Gastrocnemius medialis (tissue), 4 donors: ENCODE measurements at regions not wholly inside any gene's neighbourhood (a gene's known extent, or its start where the extent isn't known, plus 50 kb on each side); places are given as distances from the start of the nearest gene placed in this dataset.

Source experiments
- ATAC-seq, 2 donors: fragments of 150-250 bp; one replicate each; pipeline ENCODE4 v1.9.1; 2016
- DNase-seq, 2 donors: peaks; one replicate each; pipeline ENCODE4 v3.0.0-alpha.2; 2019
- H3K27ac ChIP-seq, 4 donors: fragments of 200-600 bp; sonication (generic); 1 replicate in 1 of 4; 2 replicates in 3 of 4; pipeline ENCODE4 v1.5.1; 2016 to 2018; ENCODE audit warnings: mild to moderate bottlenecking in 2 of 4, moderate library complexity in 1 of 4
- H3K27me3 ChIP-seq, 3 donors: fragments of 200-600 bp; sonication (generic) in 2 of 3; 1 replicate in 1 of 3; 2 replicates in 2 of 3; pipeline versions ENCODE4 v1.5.1 to v1.6.0; 2016 to 2019; ENCODE audit warnings: mild to moderate bottlenecking in 1 of 3, moderate library complexity in 1 of 3
- H3K36me3 ChIP-seq, 2 donors: fragments of 200-600 bp; sonication (generic) in 1 of 2; one replicate each; pipeline ENCODE4 v1.5.1; 2017 to 2018
- H3K4me1 ChIP-seq, 2 donors: fragments of 200-600 bp; sonication (generic) in 1 of 2; one replicate each; pipeline ENCODE4 v1.5.1; 2016 to 2017; ENCODE audit warnings: mild to moderate bottlenecking in 2 of 2
- H3K4me3 ChIP-seq, 4 donors: fragments of 200-600 bp; sonication (generic) in 3 of 4; 1 replicate in 1 of 4; 2 replicates in 3 of 4; pipeline ENCODE4 v1.5.1; 2016 to 2019; ENCODE audit warnings: mild to moderate bottlenecking in 2 of 4
- H3K9me3 ChIP-seq, 3 donors: fragments of 200-600 bp; sonication (generic) in 2 of 3; 1 replicate in 1 of 3; 2 replicates in 2 of 3; pipeline ENCODE4 v1.5.1; 2016 to 2019
- POLR2A ChIP-seq, 2 donors: fragments of 450-650 bp; IDR thresholded peaks; one replicate each; pipeline ENCODE4 v1.6.1; 2017; ENCODE audit warnings: antibody characterized with exemption in 2 of 2, mild to moderate bottlenecking in 2 of 2, moderate library complexity in 2 of 2
- in situ Hi-C, 4 donors: fragments of 200-750 bp; cut with MboI; loops; one replicate each; pipeline versions ENCODE4 v1.15.0 to v1.8.0; 2017; ENCODE audit warnings: low sequenced_read_pairs in 4 of 4
- intact Hi-C: fragments of 100-400 bp; cut with DNase I; formaldehyde crosslinking; loops from one replicate; pipeline ENCODE4 v1.15.1; 2023; ENCODE audit warnings: low total_unique reads
- TF ChIP-seq, protein P1 (sequence below), 5 experiments: fragments of 450-650 bp in 3 of 5; fragments of 200-600 bp in 2 of 5; sonication (generic) in 2 of 5; IDR thresholded peaks in 4 of 5; conservative IDR thresholded peaks in 1 of 5; 1 replicate in 4 of 5; 2 replicates in 1 of 5; pipeline ENCODE4 v1.5.1; 2016 to 2019; ENCODE audit warnings: antibody characterized with exemption in 5 of 5, mild to moderate bottlenecking in 3 of 5, moderate library complexity in 3 of 5

DNA sequence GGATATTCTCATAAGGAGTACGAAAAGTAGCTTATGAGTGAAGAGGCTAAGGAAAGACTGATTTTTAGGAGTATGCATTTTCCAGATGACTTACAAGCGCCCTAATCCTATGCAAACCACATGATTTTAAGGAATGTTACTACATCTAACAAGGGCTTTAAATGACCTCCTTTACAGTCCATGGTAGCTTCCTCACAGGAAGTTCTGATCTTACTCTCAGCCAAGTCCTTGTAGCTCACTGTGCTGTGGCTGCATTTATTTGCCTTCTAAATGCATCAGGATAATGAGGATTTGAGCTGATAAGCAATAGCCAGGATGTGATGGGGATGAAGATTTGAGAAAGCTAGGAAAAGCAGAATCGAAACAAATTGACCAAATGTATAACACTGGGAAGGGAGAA, 896.0 kb downstream of the MCTP2 start:
- Histone ChIP-seq H3K27ac (no peak overlapping the region), H3K4me3 (no peak overlapping the region), H3K27me3 (no peaks in the 10 kb centered on the region), H3K36me3 (no peaks in the 10 kb centered on the region), H3K9me3 (no peaks in the 10 kb centered on the region), H3K4me1 (peaks cover 0 to 7% of the 10 kb centered on the region in 2 donors)
- no peak for DNase-seq
- intact Hi-C loops: no loop called here
- no peak for ATAC-seq
- TF ChIP-seq, protein P1, sequence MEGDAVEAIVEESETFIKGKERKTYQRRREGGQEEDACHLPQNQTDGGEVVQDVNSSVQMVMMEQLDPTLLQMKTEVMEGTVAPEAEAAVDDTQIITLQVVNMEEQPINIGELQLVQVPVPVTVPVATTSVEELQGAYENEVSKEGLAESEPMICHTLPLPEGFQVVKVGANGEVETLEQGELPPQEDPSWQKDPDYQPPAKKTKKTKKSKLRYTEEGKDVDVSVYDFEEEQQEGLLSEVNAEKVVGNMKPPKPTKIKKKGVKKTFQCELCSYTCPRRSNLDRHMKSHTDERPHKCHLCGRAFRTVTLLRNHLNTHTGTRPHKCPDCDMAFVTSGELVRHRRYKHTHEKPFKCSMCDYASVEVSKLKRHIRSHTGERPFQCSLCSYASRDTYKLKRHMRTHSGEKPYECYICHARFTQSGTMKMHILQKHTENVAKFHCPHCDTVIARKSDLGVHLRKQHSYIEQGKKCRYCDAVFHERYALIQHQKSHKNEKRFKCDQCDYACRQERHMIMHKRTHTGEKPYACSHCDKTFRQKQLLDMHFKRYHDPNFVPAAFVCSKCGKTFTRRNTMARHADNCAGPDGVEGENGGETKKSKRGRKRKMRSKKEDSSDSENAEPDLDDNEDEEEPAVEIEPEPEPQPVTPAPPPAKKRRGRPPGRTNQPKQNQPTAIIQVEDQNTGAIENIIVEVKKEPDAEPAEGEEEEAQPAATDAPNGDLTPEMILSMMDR (IDR thresholded peaks at IDR 0.05 in 4 of 5, conservative IDR thresholded peaks at IDR 0.05 in 1 of 5): no peak
- TF ChIP-seq POLR2A (IDR thresholded peaks at IDR 0.05): no peak
- in situ Hi-C loops: no loop called here

DNA sequence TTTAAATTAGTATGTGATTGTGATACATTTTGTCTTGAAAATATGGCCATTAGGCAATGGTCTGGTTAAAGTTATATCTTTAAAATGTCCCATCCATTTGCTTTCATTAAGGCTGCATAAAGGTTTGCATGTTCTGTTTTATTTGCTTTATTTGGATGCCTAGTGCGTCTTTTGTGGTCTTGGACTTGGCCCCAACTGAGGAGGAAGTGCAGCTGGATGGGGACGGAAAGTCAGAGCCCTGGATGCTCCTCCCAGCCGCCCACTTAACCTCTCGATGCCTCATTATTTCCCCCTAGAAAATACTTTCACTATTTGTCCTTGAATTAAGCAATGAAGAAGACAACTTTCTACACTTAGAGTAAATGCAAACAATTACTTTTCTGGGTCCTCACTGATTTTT, 898.2 kb downstream of the MCTP2 start:
- no peak for DNase-seq
- no peaks in the 10 kb centered on the region for H3K27me3 ChIP-seq
- H3K4me1 ChIP-seq: peaks cover 0 to 7% of the 10 kb centered on the region in 2 donors
- no peak for ATAC-seq
- no peak overlapping the region for H3K4me3 ChIP-seq
- intact Hi-C loops: no loop called here
- H3K27ac ChIP-seq: no peak overlapping the region
- in situ Hi-C loops: no loop called here
- no peaks in the 10 kb centered on the region for H3K9me3 ChIP-seq
- no peaks in the 10 kb centered on the region for H3K36me3 ChIP-seq
- TF ChIP-seq, protein P1 (IDR thresholded peaks at IDR 0.05 in 4 of 5, conservative IDR thresholded peaks at IDR 0.05 in 1 of 5): no peak

DNA sequence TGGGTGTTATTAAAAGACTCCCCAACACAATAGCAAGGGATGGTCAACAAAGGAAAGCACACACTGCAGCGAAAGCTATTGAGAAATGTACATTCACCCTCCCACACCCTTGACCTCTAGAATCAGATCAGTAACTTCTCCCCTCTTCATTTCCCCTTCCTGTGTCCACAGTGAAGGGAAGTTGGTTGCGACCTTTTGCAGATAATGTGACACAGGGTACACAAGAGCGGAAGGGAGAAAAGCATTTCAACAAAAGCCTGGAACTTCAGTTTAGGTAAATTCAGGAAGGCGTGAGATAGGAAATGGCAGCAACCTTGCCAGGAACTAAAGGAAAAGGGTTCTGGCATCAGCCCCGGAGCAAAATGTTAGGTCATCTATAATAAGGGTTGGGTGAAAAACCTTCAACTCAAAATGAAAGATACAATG, 899.8 kb downstream of the MCTP2 start:
- Histone ChIP-seq H3K9me3 (no peaks in the 10 kb centered on the region), H3K27ac (no peak overlapping the region), H3K4me3 (no peak overlapping the region), H3K4me1 (peaks cover 0 to 7% of the 10 kb centered on the region in 2 donors), H3K27me3 (no peaks in the 10 kb centered on the region), H3K36me3 (no peaks in the 10 kb centered on the region)
- in situ Hi-C loops (no loop called here), intact Hi-C loops (no loop called here)
- TF ChIP-seq POLR2A (IDR thresholded peaks at IDR 0.05): no peak
- TF ChIP-seq, protein P1 (IDR thresholded peaks at IDR 0.05 in 4 of 5, conservative IDR thresholded peaks at IDR 0.05 in 1 of 5): no peak
- DNase-seq: no peak
- no peak for ATAC-seq

DNA sequence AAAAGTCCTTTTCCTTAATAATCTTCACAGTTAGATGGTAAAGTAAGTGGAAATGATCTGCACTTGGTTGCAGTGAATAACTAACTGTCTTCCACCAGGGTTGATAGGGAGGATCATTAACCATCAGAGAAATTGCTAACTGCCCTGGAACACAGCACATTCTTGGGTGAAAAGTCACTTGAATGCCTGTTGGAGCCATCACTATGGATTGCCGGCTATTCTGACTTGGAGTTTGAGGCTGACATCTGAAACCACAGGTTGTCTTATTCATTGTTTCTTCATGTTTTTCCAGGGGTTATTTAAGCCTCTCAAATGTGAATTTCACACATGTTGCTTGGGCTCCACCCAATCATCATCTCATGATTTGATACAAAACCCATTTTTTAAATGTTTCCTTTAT, 901.4 kb downstream of the MCTP2 start:
- no peak for TF ChIP-seq POLR2A (IDR thresholded peaks at IDR 0.05)
- TF ChIP-seq, protein P1 (IDR thresholded peaks at IDR 0.05 in 4 of 5, conservative IDR thresholded peaks at IDR 0.05 in 1 of 5): no peak
- Histone ChIP-seq H3K9me3 (no peaks in the 10 kb centered on the region), H3K4me3 (no peak overlapping the region), H3K27ac (no peak overlapping the region), H3K4me1 (peaks cover 0 to 7% of the 10 kb centered on the region in 2 donors), H3K27me3 (no peaks in the 10 kb centered on the region), H3K36me3 (no peaks in the 10 kb centered on the region)
- DNase-seq (no peak), ATAC-seq (no peak)
- in situ Hi-C loops: no loop called here
- intact Hi-C loops: no loop called here

DNA sequence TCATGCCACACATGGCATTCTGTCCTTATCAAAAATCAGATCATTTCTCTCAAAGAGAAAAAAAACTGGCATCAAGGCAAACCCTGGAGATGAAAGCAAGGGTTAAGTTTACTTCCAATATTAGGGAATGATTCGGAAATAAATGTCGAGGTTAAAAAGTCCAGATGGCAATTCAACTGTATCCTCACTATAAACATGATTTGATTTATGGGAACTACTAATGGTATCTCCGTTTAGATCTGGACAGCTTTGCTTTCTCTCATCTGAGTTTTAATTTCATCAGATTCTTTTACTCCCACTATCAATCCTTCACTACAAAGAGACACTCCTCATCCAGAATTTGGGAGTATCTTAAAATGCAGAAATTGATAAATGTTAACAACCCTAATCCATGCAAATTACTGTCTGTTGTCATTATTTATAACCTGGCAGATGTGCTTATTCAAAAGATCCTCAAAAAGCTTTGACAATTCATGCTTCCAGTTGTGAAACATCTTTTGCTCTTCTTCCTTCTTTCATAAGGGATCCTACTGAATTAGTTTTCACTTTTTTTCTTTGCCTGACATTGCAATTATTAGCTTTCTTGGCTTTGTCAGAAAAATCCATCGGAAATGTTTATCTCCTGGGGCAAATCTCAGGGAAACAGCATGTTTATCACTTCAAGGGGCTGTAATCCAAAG, 903.2 kb downstream of the MCTP2 start:
- H3K27ac ChIP-seq: no peak overlapping the region
- DNase-seq (no peak), ATAC-seq (no peak)
- intact Hi-C loops (no loop called here), in situ Hi-C loops (no loop called here)
- H3K4me3 ChIP-seq: no peak overlapping the region
- H3K36me3 ChIP-seq: no peaks in the 10 kb centered on the region
- H3K27me3 ChIP-seq: no peaks in the 10 kb centered on the region
- TF ChIP-seq, protein P1 (IDR thresholded peaks at IDR 0.05 in 4 of 5, conservative IDR thresholded peaks at IDR 0.05 in 1 of 5): no peak
- TF ChIP-seq POLR2A (IDR thresholded peaks at IDR 0.05): no peak
- H3K9me3 ChIP-seq: no peaks in the 10 kb centered on the region
- H3K4me1 ChIP-seq: peaks cover 0 to 1% of the 10 kb centered on the region in 2 donors
